GM18868 (cell line): ENCODE measurements at regions not wholly inside any gene's neighbourhood (a gene's known extent, or its start where the extent isn't known, plus 50 kb on each side); places are given as distances from the start of the nearest gene placed in this dataset.

Experiments
- ATAC-seq: cut with Tn5 transposase; IDR thresholded peaks from one replicate; pipeline ENCODE4 v1.9.1; 2021; ENCODE audit warnings: mild to moderate bottlenecking, moderate library complexity; ENCODE audit not compliant: unreplicated experiment

DNA sequence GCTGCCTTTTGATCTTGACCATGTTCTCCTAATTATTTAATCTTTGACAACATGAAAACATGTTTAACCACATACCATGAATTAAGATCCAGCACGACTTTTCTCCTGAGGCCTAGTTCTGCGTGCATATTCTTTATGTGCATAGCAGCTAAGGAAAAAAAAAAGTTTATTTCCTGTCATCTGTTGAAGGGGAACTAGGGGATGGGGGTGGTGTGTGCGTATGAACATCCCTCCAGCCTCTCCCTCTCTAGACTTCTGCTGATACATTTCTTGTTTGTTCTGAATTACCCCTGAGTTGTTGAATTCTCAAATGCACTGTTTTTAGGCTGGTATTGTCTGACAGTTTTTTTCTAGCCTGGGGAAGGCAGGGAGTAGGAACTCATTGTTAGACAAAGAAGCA is 543.3 kb downstream of the FGF9 start:
- ATAC-seq: no peak

DNA sequence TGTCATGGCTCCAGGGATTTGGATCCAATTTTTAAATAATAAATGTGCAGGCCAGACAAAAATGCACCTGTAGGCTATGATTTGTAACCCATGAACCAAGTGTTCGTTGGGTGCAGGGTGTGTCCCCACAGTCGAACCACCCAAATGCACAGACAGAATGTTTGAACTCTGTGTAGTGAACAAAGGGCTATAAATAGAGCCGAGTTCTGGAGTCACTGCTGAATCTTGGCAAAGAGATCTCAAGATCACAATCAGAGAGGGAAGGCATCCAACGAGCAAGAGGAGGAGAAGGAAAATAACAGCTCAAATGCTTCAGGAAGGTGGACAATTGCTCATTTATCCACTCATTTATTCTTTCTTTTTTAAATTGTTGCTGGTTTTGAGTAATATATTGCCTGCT is 547.9 kb downstream of the FGF9 start:
- ATAC-seq: no peak

DNA sequence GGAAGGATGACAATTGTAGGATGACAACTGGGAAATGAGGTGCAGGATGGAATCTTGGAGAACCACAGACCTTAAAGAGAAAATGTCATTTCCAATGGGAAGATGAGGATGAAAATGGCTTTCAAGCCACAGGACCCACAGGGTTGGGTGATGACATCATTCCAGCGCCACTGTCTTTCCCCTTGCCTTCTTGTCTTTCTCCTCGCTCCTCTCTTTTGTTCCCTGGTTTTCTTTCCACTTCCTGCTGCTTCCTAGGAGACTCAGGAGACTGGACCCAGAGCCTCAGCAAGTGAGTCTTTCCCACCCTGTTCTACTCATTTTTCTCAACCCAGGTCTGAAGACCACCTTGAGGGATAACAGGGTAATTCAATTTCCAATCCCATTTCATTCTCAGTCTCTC is 548.8 kb downstream of the FGF9 start:
- no peak for ATAC-seq

DNA sequence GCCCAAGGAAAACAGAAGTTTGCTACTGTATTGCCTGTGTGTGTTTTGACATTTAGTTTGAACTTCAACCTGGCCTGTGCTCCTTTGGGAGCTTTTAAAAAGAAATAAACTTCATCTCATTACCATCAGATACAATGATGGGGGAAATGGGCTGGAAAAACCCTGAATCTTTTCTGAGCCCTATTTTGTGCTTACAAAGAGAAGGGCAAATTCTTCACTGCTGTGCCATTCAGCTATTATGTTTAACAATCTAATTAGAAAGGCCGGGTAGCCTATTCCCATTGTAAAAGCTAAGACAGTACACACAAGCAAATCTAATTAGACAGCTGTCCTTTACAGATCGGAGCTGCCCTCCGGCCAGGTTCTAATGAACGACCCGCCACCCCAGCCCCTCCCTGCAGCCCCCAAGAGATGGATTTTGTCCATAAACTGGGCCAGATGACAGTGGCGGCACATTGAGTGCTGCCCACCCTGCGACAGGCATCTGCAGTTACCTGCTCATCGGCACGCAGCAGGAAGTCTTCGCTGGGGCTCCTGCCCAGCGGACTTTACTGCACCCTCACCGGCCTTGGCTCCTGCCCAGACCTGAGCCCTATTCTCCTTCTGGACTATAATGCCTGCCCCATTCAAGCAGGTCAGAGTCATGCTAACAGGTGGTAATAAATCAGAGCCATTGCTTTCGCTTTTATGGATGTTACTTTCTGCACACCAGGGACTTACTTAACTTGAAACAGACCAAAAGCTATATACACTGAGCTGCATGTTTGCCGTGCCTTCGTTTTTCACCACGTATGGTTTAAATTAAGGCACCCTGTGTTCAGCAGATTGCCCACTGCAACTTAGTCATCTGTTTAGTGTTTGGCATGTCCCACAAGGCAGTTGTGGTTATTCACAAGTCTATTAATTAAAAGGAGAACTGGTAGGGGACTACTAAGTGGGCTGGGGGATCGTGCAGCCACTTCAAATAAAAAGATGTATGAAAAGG is 549.6 kb downstream of the FGF9 start:
- no peak for ATAC-seq

DNA sequence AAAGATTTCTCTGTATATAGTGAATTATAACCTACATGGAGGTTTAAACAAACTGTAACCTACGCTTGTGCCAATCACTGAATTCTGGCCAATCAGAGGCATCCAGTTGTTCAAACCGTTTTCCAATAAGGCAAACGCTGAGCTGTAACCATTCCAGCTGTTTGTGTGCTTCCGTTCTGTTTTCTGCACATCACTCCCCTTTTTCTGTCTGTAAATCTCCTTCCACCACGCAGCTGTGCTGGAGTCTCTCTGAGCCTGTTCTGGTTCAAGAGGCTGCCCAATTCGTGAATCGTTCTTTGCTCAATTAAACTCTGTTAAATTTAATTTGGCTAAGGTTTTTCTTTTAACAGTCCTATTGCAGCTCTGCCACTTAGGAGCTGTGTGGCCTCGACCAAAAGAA is 552.5 kb downstream of the FGF9 start:
- no peak for ATAC-seq

DNA sequence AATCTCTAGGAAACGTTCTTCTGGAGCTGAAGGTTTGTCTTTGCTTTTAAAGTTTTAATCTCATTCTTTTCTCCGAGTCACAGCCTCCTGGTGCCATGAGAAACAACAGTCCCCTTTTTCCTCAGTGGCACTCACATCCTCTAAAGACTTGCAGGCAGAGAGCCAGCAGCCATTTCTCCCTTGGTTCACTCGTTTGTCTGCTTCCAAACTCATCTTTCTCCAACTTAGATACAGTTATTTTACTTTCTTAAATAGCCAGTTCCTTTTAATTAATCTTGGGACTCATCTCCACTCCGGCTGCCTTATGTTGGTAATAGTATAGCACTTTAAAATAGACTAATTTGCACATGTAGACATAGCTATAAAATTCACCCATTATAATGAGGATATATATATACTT is 555.2 kb downstream of the FGF9 start:
- ATAC-seq: no peak

DNA sequence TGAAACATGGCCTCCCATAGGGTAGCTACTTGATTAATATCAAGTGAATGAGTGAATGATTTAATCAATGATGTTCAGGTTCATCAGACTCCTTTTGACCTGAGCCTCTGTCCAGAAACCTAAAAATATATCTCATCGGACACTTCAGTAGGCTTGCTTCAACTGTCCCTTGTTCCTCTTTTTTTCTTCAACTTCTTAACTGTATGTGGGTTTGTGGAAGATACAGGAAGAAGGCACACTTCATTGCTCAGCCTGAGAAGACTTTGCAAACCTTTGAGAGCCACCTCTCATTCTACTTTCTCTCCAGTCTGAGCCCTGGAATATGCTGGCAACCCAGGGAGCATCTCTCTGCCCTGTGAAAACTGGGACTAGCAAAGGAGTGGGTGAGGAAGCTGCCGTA is 557.0 kb downstream of the FGF9 start:
- peak; percentile 85 for ATAC-seq

DNA sequence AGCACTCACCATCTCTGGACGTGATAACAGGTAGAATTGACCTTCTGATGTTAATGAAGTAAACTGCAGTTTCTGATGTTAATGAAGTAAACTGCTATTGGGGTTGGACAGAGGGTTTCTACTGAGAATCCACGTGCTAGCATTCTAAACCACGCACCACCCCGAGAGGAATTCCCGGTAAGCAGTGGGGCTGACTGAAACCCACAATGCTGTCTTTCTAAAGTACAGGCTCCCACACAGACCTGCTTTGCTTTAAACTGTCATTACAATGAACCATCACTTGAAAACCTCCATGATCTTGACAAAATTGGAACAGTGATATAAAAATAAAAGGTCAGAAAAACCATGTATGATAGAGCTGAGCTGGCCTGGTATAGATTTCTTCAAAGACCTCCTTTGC is 559.0 kb downstream of the FGF9 start:
- ATAC-seq: peak; percentile 45

DNA sequence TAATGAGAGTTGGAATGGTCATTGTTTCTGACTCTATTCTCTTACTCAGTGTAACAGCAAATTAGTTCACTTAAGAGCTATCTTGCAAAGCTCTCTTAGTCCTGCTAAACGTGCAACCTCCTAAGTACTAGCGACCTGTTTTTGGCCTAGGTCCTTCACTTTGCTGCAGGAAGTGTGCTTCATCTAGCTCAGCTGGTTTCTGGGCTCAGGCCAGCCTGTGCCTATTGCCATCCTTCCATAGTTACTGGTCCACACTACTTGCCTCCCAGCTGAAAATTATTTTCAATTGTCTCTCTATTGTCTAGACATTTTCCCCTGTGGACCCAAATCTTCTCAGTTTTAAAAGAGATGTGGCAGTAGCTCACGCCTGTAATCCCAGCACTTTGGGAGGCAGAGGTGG is 561.3 kb downstream of the FGF9 start:
- no peak for ATAC-seq

DNA sequence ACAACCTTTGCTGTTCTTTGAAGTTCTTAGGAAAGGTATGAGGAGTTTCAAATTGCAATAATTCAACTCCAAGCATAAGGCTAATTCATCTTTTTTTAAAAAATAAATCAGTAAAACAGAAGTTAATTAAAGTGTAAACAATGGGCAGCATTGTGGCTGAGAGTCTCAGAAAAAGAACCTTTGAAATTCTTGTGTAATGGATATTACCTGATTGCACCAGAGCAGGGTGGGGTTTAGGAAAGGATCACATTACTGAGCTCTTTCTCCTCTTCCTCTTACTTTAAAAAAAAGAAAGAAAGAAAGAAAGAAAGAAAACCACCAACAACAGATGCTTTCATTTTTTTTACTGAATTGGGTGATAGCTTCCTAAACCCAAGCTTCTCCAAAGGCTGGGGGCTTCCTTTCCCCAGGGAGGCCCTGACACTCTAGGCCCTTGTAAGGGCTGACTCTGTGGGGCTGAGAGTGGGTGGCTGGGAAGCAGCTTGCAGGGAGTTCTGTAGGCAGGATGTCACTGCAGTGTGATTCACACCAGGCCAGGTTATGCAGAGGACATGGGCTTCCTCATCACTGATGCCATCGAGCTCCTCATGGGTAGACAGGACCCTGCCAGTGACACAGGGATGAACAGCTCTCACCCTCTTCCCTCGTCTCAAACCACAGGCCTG is 564.5 kb downstream of the FGF9 start:
- ATAC-seq: peak; percentile 70

DNA sequence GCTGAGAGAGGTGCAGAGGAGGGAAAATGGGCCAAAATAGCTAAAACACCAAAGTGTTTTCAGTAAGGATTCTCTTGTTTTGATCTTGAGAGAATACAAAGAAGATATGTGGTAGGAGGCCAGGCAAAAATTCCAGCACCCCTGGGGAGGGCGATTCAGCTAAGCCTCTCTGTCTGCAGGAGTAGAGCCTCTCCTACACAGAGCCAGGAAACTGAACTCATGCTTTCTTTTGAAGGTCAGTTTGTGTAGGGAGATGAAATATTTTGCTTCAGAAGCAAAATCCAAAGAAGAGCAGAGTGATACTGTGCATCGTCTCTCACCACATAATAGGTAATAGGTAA is 565.0 kb downstream of the FGF9 start:
- no peak for ATAC-seq

DNA sequence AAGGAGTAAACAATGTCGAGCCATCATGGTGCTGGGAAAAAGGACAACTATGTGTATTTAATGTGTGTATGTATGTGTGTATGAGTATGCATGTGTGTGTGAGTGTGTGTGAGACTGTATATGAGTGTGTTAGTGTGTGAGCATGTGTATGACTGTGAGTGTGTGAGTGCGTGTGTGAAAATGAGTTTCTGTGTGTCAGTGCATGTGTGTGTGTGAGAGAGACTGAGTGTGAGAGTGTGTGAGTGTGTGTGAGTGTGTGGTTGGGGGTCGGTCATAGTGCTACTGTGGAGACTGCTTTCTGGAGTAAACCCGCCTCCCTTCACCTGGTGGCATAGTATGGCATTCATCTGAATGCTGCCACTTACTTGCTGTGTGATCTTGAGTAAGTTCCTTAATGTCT is 567.4 kb downstream of the FGF9 start:
- no peak for ATAC-seq

DNA sequence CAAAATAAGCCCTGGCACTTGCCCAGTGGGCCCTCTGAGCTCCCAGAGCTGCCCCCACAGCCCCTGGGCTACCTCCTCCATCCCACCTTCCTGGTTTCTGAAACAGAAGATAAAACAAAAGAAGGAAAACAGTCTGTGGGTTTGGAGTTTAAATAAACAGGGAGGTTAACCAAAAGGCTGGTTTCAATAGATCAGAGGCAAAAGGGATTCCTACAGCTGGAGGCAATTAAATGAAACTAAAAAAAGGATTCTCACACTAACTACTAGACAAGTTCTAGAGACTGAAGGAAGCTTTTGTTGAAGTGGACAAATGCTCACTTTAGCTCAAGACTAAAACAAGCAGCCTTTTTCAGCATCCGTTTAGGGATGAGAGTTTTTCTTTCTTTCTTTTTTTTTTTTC is 569.8 kb downstream of the FGF9 start:
- no peak for ATAC-seq

DNA sequence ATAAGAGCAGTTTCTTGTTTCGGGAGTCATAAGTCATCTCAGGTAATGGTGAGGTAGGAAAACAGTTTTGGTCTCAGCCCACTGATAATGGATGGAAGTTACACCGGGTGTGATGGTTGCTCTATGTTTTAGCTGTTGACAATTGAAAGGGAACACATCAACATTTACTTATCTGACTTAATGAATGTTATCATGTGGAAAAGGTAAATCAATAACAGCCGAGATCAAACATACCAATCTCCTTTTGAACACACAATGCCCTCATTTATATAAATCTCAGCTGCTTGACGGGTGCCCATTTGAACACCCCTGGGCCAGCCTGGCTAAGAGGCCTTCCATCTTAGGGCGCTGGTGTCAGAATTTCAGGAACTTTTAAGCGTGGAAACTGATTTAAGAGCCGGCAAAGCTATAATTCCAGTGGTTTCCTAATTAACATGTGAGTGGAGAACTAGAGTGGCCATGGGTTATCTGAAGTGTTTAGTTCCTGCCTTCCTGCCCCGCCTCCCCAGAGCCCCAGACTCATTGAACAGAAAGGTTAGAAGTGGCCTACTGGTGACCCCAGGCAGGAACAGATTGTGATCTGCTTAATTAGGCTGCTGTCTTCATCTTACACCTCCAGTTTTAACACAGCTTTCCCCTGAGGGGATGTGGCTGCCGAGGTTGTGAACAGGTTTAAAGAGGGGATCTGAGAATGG is 572.7 kb downstream of the FGF9 start:
- no peak for ATAC-seq

DNA sequence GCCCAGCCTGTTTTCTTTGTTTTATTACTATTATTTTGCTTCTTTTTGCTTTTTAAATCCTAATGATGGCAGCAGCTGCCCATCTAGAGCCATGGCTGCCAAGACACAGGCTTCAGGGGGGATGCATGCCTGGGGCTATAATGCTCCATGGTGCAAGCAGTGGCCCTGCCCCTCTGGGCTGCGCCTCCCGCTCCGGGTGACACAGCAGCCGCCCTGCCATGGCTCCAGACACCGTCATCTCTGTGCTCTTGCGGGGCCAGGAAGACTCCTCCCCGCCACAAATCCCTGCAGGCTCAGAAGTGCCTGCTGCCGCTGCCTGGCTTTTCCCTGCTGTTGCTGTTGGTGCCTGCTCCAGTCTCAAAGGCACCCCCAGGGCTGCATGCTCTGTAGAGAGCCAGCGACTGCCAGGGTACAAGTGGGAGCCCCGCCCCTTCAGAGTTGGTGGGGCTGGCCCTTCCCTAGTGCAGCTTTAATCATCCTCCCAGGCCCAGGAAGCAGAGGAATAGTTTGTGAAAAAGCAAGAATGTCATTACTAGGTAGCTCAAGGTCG is 581.5 kb downstream of the FGF9 start:
- no peak for ATAC-seq

DNA sequence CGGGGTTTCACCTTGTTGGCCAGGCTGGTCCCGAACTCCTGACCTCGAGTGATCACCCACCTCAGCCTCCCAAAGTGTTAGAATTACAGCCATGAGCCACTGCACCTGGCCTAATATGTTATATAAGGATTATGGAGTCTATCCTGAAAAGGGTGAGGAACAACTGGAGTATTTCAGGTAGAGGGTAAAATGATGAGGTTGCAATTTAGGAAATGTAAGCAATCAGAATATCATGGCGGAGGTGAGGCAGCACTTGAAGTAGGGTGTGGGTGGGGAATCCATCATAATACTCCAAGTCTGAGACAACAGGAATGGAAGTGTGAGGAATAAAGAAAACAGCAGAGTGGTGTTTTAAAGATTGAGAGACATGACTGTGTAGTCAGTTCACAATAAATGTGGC is 582.2 kb downstream of the FGF9 start:
- ATAC-seq: no peak

DNA sequence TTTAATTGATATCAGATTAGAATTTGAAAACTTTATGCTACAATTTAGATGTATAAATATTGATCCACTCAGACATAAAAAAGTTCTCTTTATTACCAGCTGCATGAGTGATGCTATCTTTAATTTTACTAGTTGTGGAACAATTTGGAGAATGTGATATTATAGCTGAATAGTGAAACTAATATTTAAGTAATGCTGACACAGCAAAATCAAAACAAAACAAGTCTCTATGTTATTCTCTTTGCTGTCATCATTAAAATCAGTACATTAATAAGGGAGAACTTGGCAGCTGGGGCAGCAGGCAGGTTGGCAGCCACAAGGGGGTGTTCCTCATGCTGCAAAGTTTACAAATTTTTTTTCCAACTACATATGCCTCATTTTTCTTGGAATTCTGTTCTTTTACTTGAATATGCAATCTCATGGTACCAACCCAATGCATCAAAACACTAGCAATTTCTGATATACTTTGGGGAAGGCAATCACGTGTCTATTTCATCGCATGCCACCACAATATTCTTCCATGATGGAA is 585.3 kb downstream of the FGF9 start:
- ATAC-seq: no peak

DNA sequence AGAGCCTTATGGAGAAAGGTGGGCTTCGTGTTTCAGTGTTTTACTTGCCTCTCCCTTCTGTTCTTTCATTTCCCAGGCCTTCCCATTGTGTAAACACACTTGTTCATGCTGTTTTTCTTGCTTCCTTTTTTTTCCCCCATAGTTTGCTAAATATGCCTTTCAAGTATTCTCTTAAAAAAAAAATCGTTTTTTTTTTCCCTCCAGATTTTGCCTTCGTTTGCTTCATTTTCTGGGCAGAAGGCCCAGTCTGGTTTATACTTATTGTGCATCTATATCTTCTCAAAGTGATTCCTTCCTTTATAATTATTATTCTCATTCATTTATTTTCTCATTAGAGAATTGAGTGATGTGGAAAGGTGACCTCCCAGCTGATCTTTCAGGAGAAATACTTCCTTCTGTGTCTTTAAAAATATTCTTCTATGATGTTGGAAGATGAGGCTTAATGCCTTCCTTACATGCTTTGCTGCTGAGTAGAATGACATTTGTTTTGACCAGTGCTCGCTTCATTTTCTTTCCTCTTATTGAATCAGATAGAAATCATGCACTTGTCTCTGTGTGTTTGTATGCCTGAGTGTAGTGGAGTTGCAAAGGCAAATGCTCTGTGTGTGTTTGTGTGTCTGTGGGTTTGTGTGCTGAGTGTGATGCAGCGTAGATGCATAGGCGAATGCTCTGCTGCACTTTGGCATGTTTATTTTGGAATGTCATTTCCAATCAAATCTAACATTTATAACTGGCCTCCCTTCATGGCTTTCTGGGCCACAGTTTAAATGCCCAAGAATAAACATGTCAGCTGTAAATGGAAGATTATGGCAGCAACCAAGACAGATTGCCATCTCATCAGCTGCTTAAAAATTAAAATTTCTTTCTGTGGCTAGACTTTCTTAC is 591.4 kb downstream of the FGF9 start:
- no peak for ATAC-seq

DNA sequence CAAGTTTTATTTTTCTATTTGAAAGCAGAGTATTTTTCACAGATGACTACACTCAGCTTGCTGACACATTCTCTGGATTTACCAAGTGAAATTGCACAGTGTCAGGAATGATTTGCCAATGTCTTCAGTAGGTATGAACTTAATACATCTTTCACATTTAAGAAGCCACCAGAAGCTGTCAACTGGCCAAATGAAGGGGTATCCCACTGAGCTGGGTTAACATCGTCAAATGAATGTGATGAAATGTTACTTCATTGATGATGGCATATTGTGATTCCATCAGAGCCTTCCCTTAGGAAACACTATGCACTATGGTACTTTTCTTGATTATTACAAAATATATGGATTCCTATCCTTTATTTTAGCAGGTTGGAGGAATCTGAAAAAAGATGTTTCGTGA is 592.3 kb downstream of the FGF9 start:
- no peak for ATAC-seq

DNA sequence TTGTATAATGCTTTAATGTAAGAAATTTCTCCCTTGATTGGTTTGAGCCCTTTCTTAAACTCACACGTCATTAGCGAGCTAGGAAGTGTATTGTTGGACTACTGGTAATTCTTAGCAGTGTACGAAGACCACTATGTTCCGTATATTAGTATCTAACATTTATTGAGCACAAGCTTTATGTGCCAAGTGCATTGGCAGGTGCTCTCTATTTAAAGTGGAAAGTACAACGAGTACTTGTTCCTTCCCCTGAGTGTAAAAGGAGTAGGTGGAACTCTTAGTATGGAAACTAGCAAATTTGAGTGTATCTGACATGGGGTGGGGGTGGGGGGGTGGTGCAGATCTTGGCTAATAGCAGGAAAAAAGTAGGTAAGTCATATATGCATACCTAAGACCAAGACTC is 594.7 kb downstream of the FGF9 start:
- ATAC-seq: no peak
